ENCODE measurements at regions not wholly inside any gene's neighbourhood (a gene's known extent, or its start where the extent isn't known, plus 50 kb on each side); places are given as distances from the start of the nearest gene placed in this dataset.

GRCh38 chr2:62286089-62286785 is 90.3 kb downstream of the B3GNT2 start:
- no peak overlapping the region for H3K27ac ChIP-seq (ENCODE audit: low read depth, low read length)
- no peaks in the 10 kb centered on the region for H3K27me3 ChIP-seq (ENCODE audit: control insufficient read depth in 1 of 2, insufficient read depth in 2 of 2, low read length in 2 of 2)
- H3K4me3 ChIP-seq (ENCODE audit: low read depth in 1 of 2, low read length in 2 of 2) = no peak overlapping the region
- H3K9ac ChIP-seq (ENCODE audit: low read depth in 1 of 2, low read length in 2 of 2) = no peak overlapping the region
- peaks cover 11 to 12% of the 10 kb centered on the region in 2 donors for H3K9me3 ChIP-seq (ENCODE audit: control insufficient read depth in 1 of 2, low read length in 2 of 2)
- peaks cover 8 to 10% of the 10 kb centered on the region in 2 donors for H3K4me1 ChIP-seq (ENCODE audit: control insufficient read depth in 1 of 2, insufficient read depth in 2 of 2, low read length in 2 of 2)
- peaks cover 0 to 4% of the 10 kb centered on the region in 2 donors for H3K36me3 ChIP-seq (ENCODE audit: control insufficient read depth in 1 of 2, insufficient read depth in 2 of 2, low read length in 2 of 2)

- H3K4me1 ChIP-seq (ENCODE audit: control insufficient read depth in 1 of 2, insufficient read depth in 2 of 2, low read length in 2 of 2) = peaks cover 8 to 10% of the 10 kb centered on the region in 2 donors
- H3K27ac ChIP-seq (ENCODE audit: low read depth, low read length) = no peak overlapping the region
- H3K4me3 ChIP-seq (ENCODE audit: low read depth in 1 of 2, low read length in 2 of 2) = no peak overlapping the region
- peaks cover 11 to 12% of the 10 kb centered on the region in 2 donors for H3K9me3 ChIP-seq (ENCODE audit: control insufficient read depth in 1 of 2, low read length in 2 of 2)
- H3K9ac ChIP-seq (ENCODE audit: low read depth in 1 of 2, low read length in 2 of 2) = no peak overlapping the region
- H3K27me3 ChIP-seq (ENCODE audit: control insufficient read depth in 1 of 2, insufficient read depth in 2 of 2, low read length in 2 of 2) = no peaks in the 10 kb centered on the region
- peaks cover 0 to 4% of the 10 kb centered on the region in 2 donors for H3K36me3 ChIP-seq (ENCODE audit: control insufficient read depth in 1 of 2, insufficient read depth in 2 of 2, low read length in 2 of 2)
These were observed 89.1 kb downstream of the B3GNT2 start for GRCh38 chr2:62284980-62285379.

GRCh38 chr2:62284471-62284870 is 88.6 kb downstream of the B3GNT2 start:
- Histone ChIP-seq H3K4me1 (ENCODE audit: control insufficient read depth in 1 of 2, insufficient read depth in 2 of 2, low read length in 2 of 2) (peaks cover 8 to 10% of the 10 kb centered on the region in 2 donors), H3K27me3 (ENCODE audit: control insufficient read depth in 1 of 2, insufficient read depth in 2 of 2, low read length in 2 of 2) (no peaks in the 10 kb centered on the region), H3K27ac (ENCODE audit: low read depth, low read length) (no peak overlapping the region), H3K36me3 (ENCODE audit: control insufficient read depth in 1 of 2, insufficient read depth in 2 of 2, low read length in 2 of 2) (peaks cover 0 to 4% of the 10 kb centered on the region in 2 donors), H3K9ac (ENCODE audit: low read depth in 1 of 2, low read length in 2 of 2) (no peak overlapping the region), H3K9me3 (ENCODE audit: control insufficient read depth in 1 of 2, low read length in 2 of 2) (peaks cover 11 to 12% of the 10 kb centered on the region in 2 donors), H3K4me3 (ENCODE audit: low read depth in 1 of 2, low read length in 2 of 2) (no peak overlapping the region)

- Histone ChIP-seq H3K4me1 (ENCODE audit: control insufficient read depth in 1 of 2, insufficient read depth in 2 of 2, low read length in 2 of 2) (peaks cover 4 to 6% of the 10 kb centered on the region in 2 donors), H3K9me3 (ENCODE audit: control insufficient read depth in 1 of 2, low read length in 2 of 2) (peaks cover 12 to 17% of the 10 kb centered on the region in 2 donors), H3K9ac (ENCODE audit: low read depth in 1 of 2, low read length in 2 of 2) (no peak overlapping the region)
These were observed 87.2 kb downstream of the B3GNT2 start for GRCh38 chr2:62283147-62283546.

GRCh38 chr2:62281663-62282062 is 85.7 kb downstream of the B3GNT2 start:
- Histone ChIP-seq H3K4me3 (ENCODE audit: low read depth in 1 of 2, low read length in 2 of 2) (no peak overlapping the region), H3K36me3 (ENCODE audit: control insufficient read depth in 1 of 2, insufficient read depth in 2 of 2, low read length in 2 of 2) (peaks cover 0 to 4% of the 10 kb centered on the region in 2 donors), H3K27me3 (ENCODE audit: control insufficient read depth in 1 of 2, insufficient read depth in 2 of 2, low read length in 2 of 2) (no peaks in the 10 kb centered on the region), H3K9me3 (ENCODE audit: control insufficient read depth in 1 of 2, low read length in 2 of 2) (peaks cover 17 to 30% of the 10 kb centered on the region in 2 donors), H3K27ac (ENCODE audit: low read depth, low read length) (no peak overlapping the region), H3K4me1 (ENCODE audit: control insufficient read depth in 1 of 2, insufficient read depth in 2 of 2, low read length in 2 of 2) (no peaks in the 10 kb centered on the region), H3K9ac (ENCODE audit: low read depth in 1 of 2, low read length in 2 of 2) (no peak overlapping the region)

More at GRCh38 chr2:62283147-62283546, 87.2 kb downstream of the B3GNT2 start:
- H3K27ac ChIP-seq (ENCODE audit: low read depth, low read length) = no peak overlapping the region
- peaks cover 0 to 4% of the 10 kb centered on the region in 2 donors for H3K36me3 ChIP-seq (ENCODE audit: control insufficient read depth in 1 of 2, insufficient read depth in 2 of 2, low read length in 2 of 2)
- H3K27me3 ChIP-seq (ENCODE audit: control insufficient read depth in 1 of 2, insufficient read depth in 2 of 2, low read length in 2 of 2) = no peaks in the 10 kb centered on the region
- no peak overlapping the region for H3K4me3 ChIP-seq (ENCODE audit: low read depth in 1 of 2, low read length in 2 of 2)

GRCh38 chr2:62277688-62278087 is 81.8 kb downstream of the B3GNT2 start:
- Histone ChIP-seq H3K9ac (ENCODE audit: low read depth in 1 of 2, low read length in 2 of 2) (no peak overlapping the region), H3K27ac (ENCODE audit: low read depth, low read length) (no peak overlapping the region), H3K4me3 (ENCODE audit: low read depth in 1 of 2, low read length in 2 of 2) (no peak overlapping the region), H3K9me3 (ENCODE audit: control insufficient read depth in 1 of 2, low read length in 2 of 2) (peaks cover 7 to 19% of the 10 kb centered on the region in 2 donors), H3K4me1 (ENCODE audit: control insufficient read depth in 1 of 2, insufficient read depth in 2 of 2, low read length in 2 of 2) (no peaks in the 10 kb centered on the region), H3K27me3 (ENCODE audit: control insufficient read depth in 1 of 2, insufficient read depth in 2 of 2, low read length in 2 of 2) (no peaks in the 10 kb centered on the region), H3K36me3 (ENCODE audit: control insufficient read depth in 1 of 2, insufficient read depth in 2 of 2, low read length in 2 of 2) (no peaks in the 10 kb centered on the region)

Measured in duodenal mucosa (tissue), 2 donors.